ENCODE measurements at regions not wholly inside any gene's neighbourhood (a gene's known extent, or its start where the extent isn't known, plus 50 kb on each side); places are given as distances from the start of the nearest gene placed in this dataset.

DNA sequence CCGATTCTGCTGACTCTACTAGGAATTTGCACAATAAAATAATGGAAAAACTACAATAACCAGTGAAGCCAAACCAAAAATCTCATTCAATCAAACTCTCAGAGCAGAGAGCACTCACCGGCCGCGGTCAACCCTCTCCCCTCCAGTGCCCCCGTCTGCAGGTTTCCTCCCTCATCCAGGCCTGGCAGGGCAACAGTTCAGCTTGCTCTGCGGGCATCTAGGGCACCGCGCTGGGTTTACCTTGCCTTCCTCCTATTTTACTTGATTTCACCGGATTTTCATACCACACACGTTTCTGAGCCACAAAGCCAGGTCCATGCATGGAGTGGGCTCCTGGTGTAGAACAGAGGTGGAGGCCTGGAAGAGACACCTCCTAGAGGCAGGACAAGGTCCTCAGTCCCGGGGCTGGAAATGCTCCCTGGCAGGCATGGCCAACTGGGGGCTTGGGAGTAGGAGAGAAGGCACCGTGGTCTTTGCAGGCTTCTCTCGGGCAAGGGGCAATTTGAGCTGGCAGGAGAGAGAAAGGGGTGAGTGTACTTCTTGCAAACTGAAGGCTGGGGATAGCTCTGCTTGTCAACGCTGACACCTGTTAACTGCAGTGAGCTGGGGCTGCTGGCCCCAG lies 938.4 kb downstream of the BRD1 start:
- TF ChIP-seq, protein P1, sequence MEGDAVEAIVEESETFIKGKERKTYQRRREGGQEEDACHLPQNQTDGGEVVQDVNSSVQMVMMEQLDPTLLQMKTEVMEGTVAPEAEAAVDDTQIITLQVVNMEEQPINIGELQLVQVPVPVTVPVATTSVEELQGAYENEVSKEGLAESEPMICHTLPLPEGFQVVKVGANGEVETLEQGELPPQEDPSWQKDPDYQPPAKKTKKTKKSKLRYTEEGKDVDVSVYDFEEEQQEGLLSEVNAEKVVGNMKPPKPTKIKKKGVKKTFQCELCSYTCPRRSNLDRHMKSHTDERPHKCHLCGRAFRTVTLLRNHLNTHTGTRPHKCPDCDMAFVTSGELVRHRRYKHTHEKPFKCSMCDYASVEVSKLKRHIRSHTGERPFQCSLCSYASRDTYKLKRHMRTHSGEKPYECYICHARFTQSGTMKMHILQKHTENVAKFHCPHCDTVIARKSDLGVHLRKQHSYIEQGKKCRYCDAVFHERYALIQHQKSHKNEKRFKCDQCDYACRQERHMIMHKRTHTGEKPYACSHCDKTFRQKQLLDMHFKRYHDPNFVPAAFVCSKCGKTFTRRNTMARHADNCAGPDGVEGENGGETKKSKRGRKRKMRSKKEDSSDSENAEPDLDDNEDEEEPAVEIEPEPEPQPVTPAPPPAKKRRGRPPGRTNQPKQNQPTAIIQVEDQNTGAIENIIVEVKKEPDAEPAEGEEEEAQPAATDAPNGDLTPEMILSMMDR (IDR thresholded peaks at IDR 0.05; ENCODE audit: control insufficient read depth, insufficient read depth, low read depth, low read length, missing control alignments), result no peak
- no peak overlapping the region for H3K4me3 ChIP-seq (ENCODE audit: control insufficient read depth, low read depth, low read length)
- no peak for DNase-seq (ENCODE audit: low read depth)

DNA sequence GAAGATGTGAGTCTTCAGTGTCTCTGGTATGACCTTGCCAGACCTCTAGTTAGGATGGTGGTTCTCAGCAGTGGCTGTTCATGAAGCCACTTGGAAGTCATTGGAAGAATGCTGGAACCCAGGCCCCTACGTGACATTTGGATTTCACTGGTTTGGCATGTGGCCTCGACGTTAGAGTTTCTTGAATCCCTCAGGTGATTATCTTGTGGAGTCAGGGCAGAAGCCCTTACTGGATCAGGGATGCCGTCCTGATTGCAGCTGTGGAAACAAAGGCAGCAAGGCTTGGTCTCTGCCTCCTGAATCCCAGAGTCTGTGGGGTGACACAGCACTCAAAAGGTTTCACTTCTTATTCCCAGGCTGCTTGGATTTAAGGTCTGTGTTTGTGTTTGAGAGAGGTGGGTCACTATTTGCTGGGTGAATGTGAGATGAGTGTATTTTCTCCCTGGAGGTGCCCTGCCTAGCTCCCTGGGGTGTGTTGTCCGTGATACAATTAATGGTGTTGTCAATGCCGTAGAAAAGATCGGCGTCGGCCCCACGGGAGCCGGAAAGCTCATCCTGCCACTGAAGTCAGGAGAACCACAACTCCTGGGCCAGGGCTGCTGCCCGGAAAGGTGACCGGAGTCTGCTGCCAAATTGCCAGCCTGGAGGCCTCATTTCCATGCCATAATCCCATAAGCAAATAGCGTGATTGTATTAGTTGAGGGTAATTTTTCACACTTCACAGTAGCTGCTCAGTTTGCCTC lies 939.0 kb downstream of the BRD1 start:
- no peak for DNase-seq (ENCODE audit: low read depth)
- no peak overlapping the region for H3K4me3 ChIP-seq (ENCODE audit: control insufficient read depth, low read depth, low read length)
- TF ChIP-seq, protein P1 (IDR thresholded peaks at IDR 0.05; ENCODE audit: control insufficient read depth, insufficient read depth, low read depth, low read length, missing control alignments), result no peak

DNA sequence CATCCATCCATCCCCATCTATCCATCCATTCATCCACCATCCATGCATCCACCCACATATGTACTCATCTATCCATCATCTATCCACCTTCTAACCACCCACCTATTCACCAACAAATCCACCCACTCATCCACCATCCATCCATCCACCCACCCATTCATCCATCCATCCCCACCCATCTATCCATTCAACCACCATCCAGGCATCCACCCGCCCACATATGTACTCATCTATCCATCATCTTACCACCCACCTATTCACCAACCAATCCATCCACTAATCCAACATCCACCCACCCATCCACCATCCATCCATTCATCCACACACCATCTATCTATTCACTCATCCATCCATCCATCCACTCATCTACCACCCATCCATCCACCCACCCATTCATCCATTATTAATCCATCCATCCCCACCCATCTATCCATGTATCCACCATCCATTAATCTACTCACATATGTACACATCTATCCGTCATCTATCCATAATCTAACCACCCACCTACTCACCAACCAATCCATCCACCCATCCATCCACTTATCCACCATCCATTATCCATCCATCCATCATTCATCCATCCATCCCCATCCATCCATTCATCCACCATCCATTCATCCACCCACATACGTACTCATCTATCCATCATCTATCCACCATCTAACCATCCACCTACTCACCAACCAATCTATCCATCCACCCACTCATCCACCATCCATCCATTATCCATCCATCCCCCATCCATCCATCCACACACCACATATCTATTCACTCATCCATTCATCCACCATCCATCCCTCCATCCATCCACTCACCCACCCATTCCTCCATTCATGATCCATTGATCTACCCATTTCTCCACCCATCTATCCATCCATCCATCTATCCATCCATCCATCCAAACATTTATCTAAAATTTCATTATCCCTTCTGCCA lies 940.0 kb downstream of the BRD1 start:
- no peak for DNase-seq (ENCODE audit: low read depth)
- H3K4me3 ChIP-seq (ENCODE audit: control insufficient read depth, low read depth, low read length), result no peak overlapping the region
- TF ChIP-seq, protein P1 (IDR thresholded peaks at IDR 0.05; ENCODE audit: control insufficient read depth, insufficient read depth, low read depth, low read length, missing control alignments), result no peak

DNA sequence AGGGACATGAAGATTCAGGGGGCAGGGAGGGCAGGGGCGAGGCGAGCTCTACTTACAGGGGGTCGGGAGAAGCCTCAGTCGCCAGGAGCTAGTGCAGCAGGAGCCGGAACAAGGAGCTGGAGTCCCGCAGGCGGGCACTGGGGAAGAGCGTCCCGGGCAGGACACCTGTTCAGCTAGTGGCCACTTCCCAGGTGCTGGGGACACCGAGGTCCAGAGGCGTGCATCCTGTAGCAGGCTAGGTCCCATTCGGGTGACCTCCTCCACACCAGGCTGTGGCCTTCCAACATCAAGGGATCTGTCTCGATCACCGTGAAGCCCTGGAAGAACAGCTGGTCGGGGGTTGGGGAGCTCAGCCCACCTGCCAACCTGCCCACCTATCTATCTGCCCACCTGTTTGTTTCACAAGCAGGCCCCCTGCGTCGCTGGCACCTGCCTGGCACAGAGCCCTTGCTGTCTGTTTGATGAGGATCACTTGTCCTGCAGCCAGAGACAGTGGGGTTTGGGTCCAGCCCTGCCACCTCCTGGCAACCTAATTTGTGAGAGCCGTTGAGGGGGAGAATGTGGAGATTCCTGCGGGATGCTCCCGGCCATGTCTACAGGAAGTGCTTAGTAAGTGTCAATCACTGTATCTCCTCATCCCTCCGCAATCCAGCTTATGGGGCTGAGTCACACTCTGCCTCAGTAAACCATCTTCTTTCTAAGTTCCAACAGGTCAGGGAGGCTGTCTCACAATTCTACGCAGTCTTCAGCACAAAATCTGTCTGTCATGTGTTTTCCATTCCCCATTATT lies 940.9 kb downstream of the BRD1 start:
- no peak overlapping the region for H3K4me3 ChIP-seq (ENCODE audit: control insufficient read depth, low read depth, low read length)
- TF ChIP-seq, protein P1 (IDR thresholded peaks at IDR 0.05; ENCODE audit: control insufficient read depth, insufficient read depth, low read depth, low read length, missing control alignments), result no peak
- DNase-seq (ENCODE audit: low read depth), result no peak

DNA sequence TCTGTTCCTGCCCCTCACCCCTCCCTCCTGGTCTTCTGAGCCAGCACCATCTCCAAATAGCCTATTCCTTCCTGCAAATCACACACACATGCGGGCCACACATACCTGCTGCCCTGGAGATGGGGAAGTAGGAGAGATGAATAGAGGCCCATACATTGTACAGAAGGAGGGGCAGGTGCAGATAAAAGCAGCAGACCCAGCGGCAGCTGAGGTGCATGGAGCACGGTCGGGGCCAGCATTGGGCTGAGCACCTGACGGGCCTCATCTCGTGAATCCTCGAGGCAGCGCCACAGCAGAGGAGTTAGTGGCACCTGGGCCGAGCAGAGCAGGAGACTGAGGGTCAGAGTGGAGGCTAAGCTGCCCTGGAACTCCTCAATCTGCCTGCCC lies 941.8 kb downstream of the BRD1 start:
- TF ChIP-seq, protein P1 (IDR thresholded peaks at IDR 0.05; ENCODE audit: control insufficient read depth, insufficient read depth, low read depth, low read length, missing control alignments), result no peak
- no peak overlapping the region for H3K4me3 ChIP-seq (ENCODE audit: control insufficient read depth, low read depth, low read length)
- DNase-seq (ENCODE audit: low read depth), result no peak

All from AG09309 (cell line).